Hepatocyte (in vitro differentiated cells): ENCODE measurements at regions not wholly inside any gene's neighbourhood (a gene's known extent, or its start where the extent isn't known, plus 50 kb on each side); places are given as distances from the start of the nearest gene placed in this dataset.

Experiments
- DNase-seq: peaks from one replicate; pipeline ENCODE4 v3.0.0-alpha.2; 2016; ENCODE audit warnings: low spot score
- H2AFZ ChIP-seq: fragments of 200-600 bp; sonication (generic); 2 replicates; pipeline ENCODE4 v1.6.0; 2016; ENCODE audit warnings: antibody characterized with exemption, mild to moderate bottlenecking
- H3K27ac ChIP-seq: fragments of 200-600 bp; sonication (generic); 2 replicates; pipeline ENCODE4 v1.5.1; 2016; ENCODE audit warnings: mild to moderate bottlenecking
- H3K27me3 ChIP-seq: fragments of 200-600 bp; sonication (generic); 2 replicates; pipeline ENCODE4 v1.6.1; 2016
- H3K36me3 ChIP-seq: fragments of 200-600 bp; sonication (generic); replicated peaks from 2 replicates; pipeline ENCODE4 v1.5.1; 2016; ENCODE audit warnings: low read depth; ENCODE audit not compliant: insufficient read depth
- H3K4me1 ChIP-seq: fragments of 200-600 bp; sonication (generic); 2 replicates; pipeline ENCODE4 v1.5.1; 2016; ENCODE audit warnings: mild to moderate bottlenecking, moderate library complexity; ENCODE audit not compliant: insufficient read depth
- H3K4me2 ChIP-seq: fragments of 200-600 bp; sonication (generic); 2 replicates; pipeline ENCODE4 v1.6.0; 2016
- H3K4me3 ChIP-seq: fragments of 200-600 bp; sonication (generic); 2 replicates; pipeline ENCODE4 v1.5.1; 2016; ENCODE audit warnings: mild to moderate bottlenecking
- H3K79me2 ChIP-seq: fragments of 200-600 bp; sonication (generic); 2 replicates; pipeline ENCODE4 v1.6.0; 2017; ENCODE audit warnings: mild to moderate bottlenecking
- H3K9me2 ChIP-seq: fragments of 200-600 bp; sonication (generic); replicated peaks from 2 replicates; pipeline ENCODE4 v1.6.0; 2017; ENCODE audit warnings: mild to moderate bottlenecking; ENCODE audit not compliant: insufficient read depth
- H3K9me3 ChIP-seq: fragments of 200-600 bp; sonication (generic); 2 replicates; pipeline ENCODE4 v1.5.1; 2016; ENCODE audit warnings: low read depth, mild to moderate bottlenecking
- H4K20me1 ChIP-seq: fragments of 200-600 bp; sonication (generic); 2 replicates; pipeline ENCODE4 v1.6.0; 2016; ENCODE audit warnings: mild to moderate bottlenecking; ENCODE audit not compliant: insufficient read depth, poor library complexity, severe bottlenecking
- EZH2 ChIP-seq: fragments of 200-600 bp; sonication (generic); IDR thresholded peaks from 2 replicates; pipeline ENCODE4 v1.6.1; 2016; ENCODE audit warnings: antibody characterized with exemption, mild to moderate bottlenecking, borderline replicate concordance
- EZH2phosphoT487 ChIP-seq: fragments of 200-600 bp; sonication (generic); IDR thresholded peaks from one replicate; pipeline ENCODE4 v1.6.1; 2018; ENCODE audit warnings: antibody characterized with exemption, mild to moderate bottlenecking, low read depth, moderate library complexity; ENCODE audit not compliant: unreplicated experiment, severe bottlenecking
- WGBS: methylation state at CpG from one replicate; pipeline ENCODE4 v1.1.6; 2016; ENCODE audit warnings: low lambda C conversion rate; ENCODE audit errors: missing lambda C conversion rate; 5-methylcytosine and 5-hydroxymethylcytosine counted together
- TF ChIP-seq, protein P1 (sequence below): fragments of 200-600 bp; sonication (generic); IDR thresholded peaks from 2 replicates; pipeline ENCODE4 v1.5.1; 2016; ENCODE audit warnings: antibody characterized with exemption, mild to moderate bottlenecking; ENCODE audit not compliant: poor library complexity

DNA sequence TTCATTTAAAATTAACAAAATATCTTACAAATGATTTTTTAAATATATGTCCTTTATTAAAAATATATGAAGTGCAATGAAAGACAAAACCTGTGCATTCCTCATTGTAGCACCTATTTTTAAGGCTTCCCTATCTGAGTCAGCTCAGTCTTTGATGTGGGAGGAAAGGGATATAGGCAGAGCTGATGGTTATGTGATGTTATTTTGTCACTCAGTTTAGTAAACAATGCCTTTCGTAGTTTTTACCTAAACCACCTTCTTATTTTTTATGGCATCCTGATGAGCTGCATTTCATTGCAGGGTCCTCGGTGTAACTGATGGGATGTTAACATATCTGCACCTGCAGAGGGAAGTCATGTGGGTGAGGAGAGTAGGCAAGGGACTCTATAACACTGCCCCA, 58.9 kb upstream of the FRMD6 start:
- no peaks in the 10 kb centered on the region for H3K36me3 ChIP-seq
- H3K4me3 ChIP-seq, result no peak overlapping the region
- no peaks in the 10 kb centered on the region for H3K9me2 ChIP-seq
- TF ChIP-seq, protein P1, sequence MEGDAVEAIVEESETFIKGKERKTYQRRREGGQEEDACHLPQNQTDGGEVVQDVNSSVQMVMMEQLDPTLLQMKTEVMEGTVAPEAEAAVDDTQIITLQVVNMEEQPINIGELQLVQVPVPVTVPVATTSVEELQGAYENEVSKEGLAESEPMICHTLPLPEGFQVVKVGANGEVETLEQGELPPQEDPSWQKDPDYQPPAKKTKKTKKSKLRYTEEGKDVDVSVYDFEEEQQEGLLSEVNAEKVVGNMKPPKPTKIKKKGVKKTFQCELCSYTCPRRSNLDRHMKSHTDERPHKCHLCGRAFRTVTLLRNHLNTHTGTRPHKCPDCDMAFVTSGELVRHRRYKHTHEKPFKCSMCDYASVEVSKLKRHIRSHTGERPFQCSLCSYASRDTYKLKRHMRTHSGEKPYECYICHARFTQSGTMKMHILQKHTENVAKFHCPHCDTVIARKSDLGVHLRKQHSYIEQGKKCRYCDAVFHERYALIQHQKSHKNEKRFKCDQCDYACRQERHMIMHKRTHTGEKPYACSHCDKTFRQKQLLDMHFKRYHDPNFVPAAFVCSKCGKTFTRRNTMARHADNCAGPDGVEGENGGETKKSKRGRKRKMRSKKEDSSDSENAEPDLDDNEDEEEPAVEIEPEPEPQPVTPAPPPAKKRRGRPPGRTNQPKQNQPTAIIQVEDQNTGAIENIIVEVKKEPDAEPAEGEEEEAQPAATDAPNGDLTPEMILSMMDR, result no peak
- TF ChIP-seq EZH2phosphoT487, result no peak
- TF ChIP-seq EZH2, result no peak
- H3K4me2 ChIP-seq, result no peak overlapping the region
- H3K27me3 ChIP-seq, result no peaks in the 10 kb centered on the region
- 58% methylated on average over 2 of the region's 2 CpGs for WGBS
- no peaks in the 10 kb centered on the region for H3K79me2 ChIP-seq
- peaks cover 10% of the 10 kb centered on the region for H3K4me1 ChIP-seq
- no peak overlapping the region for H3K27ac ChIP-seq
- no peaks in the 10 kb centered on the region for H4K20me1 ChIP-seq
- DNase-seq, result no peak
- H2AFZ ChIP-seq, result no peak overlapping the region
- no peaks in the 10 kb centered on the region for H3K9me3 ChIP-seq

DNA sequence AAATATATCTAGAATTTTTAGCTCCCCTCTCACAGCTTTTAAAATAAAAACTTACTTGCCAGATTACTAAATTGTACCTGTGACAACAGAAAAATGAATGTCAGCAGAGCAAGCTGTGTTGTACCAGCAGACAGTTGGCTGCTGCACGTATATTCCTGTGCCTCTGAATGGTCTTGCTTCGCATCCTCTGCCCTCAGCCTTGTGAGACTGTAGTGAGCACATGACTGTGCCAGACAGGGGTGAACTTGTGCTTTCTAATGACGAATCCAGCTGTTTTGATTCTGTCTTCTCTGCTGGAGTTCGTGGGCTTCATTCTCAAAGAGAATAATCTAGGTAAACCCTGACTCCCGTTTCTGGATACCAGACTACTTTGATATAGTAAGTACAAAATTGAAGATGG, 58.3 kb upstream of the FRMD6 start:
- no peaks in the 10 kb centered on the region for H3K36me3 ChIP-seq
- no peak for DNase-seq
- no peak overlapping the region for H3K27ac ChIP-seq
- no peaks in the 10 kb centered on the region for H4K20me1 ChIP-seq
- peaks cover 10% of the 10 kb centered on the region for H3K4me1 ChIP-seq
- no peak overlapping the region for H3K4me2 ChIP-seq
- H3K27me3 ChIP-seq, result no peaks in the 10 kb centered on the region
- 78% methylated on average over 5 of the region's 5 CpGs for WGBS
- no peak overlapping the region for H2AFZ ChIP-seq
- no peaks in the 10 kb centered on the region for H3K9me2 ChIP-seq
- H3K4me3 ChIP-seq, result no peak overlapping the region
- TF ChIP-seq EZH2 (no peak), EZH2phosphoT487 (no peak)
- TF ChIP-seq, protein P1, result no peak
- no peaks in the 10 kb centered on the region for H3K9me3 ChIP-seq
- no peaks in the 10 kb centered on the region for H3K79me2 ChIP-seq

DNA sequence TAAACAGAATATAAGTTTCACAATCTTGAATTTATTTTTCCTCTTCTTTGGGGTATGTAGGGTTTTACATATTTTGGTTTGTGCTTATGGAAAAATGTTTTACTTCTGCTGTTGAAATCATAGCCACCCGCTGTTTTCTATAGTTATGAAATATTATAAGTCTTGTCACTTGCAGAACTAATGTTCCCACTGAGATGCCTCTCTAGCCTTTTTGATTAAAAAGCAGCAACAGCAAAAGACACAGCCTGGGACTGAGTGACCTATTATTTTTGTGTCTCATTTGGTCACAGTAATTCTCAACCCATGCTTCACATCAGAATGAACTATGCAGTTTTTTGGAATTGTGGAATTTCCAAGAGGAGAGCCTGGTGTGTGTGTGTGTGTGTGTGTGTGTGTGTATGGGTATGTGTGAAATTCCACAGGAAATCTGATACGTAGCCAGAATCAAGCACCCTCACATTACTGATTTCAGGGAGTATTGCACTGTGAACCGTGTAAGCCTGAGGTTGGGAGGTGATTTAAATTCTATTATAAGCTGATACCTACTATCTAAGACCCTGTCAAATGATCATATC, 55.7 kb upstream of the FRMD6 start:
- Histone ChIP-seq H4K20me1 (no peaks in the 10 kb centered on the region), H3K36me3 (no peaks in the 10 kb centered on the region), H3K4me1 (peaks cover 6% of the 10 kb centered on the region), H3K79me2 (no peaks in the 10 kb centered on the region), H3K27ac (no peak overlapping the region), H3K4me2 (no peak overlapping the region), H3K4me3 (no peak overlapping the region), H3K27me3 (no peaks in the 10 kb centered on the region), H3K9me3 (no peaks in the 10 kb centered on the region), H3K9me2 (no peaks in the 10 kb centered on the region), H2AFZ (no peak overlapping the region)
- TF ChIP-seq EZH2 (no peak), EZH2phosphoT487 (no peak)
- TF ChIP-seq, protein P1, result no peak
- DNase-seq, result no peak
- WGBS, result 67% methylated on average over 3 of the region's 3 CpGs
